GM19043 (cell line): ENCODE measurements at regions not wholly inside any gene's neighbourhood (a gene's known extent, or its start where the extent isn't known, plus 50 kb on each side); places are given as distances from the start of the nearest gene placed in this dataset.

Source experiments
- ATAC-seq: cut with Tn5 transposase; IDR thresholded peaks from one replicate; pipeline ENCODE4 v1.9.1; 2021; ENCODE audit warnings: low read depth; ENCODE audit not compliant: unreplicated experiment

DNA sequence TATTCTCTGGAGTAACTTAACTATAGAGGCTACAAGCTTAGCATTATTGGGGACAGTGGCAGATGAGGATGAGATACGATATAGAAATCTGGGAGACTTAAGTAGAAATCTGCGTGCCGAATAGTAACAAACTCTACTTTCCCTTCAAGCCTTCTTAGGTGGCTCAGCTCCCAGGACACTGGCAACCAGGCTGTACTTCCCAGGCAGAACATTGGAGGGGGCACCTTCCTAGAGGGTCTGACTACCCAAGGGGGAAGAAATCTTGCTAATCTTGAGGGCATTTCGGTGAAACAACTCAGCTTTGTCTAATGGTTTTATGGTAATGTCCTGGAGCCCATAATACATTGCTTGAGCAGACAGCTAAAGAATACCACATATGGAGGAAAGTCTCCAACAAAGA lies 126.2 kb upstream of the DTNA start:
- no peak for ATAC-seq

- no peak for ATAC-seq
These were observed 119.6 kb upstream of the DTNA start for GRCh38 chr18:34590503-34590902.

- no peak for ATAC-seq
These were observed 118.1 kb upstream of the DTNA start for GRCh38 chr18:34591920-34592444.

- no peak for ATAC-seq
These were observed 117.6 kb upstream of the DTNA start for GRCh38 chr18:34592481-34592880.

DNA sequence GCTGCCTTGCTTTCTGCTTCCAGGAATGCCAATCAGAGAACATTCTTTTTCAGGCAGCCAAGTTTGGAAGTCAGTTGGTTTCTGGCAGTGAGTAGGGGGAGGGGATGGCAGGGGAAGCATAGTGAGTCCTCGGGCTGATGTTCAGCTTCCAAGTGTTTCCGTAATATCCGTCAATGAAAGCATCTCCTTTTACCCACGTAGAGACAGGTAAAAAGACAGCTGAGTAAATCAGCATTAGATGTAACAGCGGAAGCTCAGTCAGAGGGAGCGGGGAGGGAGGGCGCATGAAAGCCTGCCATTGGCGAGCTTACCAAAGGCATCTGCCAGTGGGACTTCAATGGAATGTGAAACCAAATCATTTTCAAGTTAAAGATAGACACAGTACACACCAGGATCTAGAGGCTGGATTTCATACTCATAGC lies 117.1 kb upstream of the DTNA start:
- no peak for ATAC-seq

DNA sequence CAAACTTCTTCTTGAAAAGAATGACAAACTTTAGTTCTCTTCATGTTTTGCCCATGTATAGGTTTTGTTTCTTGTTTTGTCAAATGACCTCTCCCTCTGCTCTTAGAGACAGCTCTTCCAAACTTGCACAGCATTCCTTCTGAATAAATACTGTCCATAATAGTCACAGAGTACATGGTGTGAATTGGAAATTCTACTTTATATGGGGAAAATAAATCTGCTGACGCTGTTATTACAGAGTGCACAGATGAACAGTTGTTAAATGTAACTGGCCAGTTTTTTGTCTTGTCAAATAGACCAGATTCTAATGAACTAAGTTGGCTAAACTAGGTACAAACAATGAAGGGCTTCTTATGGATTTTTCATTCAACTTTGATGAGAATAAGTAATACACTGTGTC lies 115.8 kb upstream of the DTNA start:
- ATAC-seq, result no peak

GRCh38 chr18:34595690-34596089 lies 114.4 kb upstream of the DTNA start:
- ATAC-seq, result no peak

- no peak for ATAC-seq
These were observed 111.9 kb upstream of the DTNA start for GRCh38 chr18:34598120-34598635.

DNA sequence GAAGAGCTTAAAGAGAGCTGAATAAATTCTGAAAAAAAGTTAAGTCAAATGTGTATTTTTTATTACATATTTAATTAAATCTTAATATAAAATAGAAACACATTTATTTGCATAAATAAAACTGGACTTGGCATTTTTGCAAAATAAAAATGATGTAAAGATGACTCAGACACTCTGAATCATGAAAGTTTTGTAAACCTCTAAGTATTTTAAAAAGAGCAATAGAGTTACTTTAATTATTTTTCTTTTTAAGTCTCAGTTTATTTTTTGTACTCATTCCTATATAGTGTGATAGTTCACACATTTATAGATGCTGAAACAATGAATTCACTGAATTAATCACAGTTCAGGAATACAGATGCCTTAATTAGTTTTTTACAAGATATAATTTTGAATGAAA lies 109.9 kb upstream of the DTNA start:
- ATAC-seq, result no peak

DNA sequence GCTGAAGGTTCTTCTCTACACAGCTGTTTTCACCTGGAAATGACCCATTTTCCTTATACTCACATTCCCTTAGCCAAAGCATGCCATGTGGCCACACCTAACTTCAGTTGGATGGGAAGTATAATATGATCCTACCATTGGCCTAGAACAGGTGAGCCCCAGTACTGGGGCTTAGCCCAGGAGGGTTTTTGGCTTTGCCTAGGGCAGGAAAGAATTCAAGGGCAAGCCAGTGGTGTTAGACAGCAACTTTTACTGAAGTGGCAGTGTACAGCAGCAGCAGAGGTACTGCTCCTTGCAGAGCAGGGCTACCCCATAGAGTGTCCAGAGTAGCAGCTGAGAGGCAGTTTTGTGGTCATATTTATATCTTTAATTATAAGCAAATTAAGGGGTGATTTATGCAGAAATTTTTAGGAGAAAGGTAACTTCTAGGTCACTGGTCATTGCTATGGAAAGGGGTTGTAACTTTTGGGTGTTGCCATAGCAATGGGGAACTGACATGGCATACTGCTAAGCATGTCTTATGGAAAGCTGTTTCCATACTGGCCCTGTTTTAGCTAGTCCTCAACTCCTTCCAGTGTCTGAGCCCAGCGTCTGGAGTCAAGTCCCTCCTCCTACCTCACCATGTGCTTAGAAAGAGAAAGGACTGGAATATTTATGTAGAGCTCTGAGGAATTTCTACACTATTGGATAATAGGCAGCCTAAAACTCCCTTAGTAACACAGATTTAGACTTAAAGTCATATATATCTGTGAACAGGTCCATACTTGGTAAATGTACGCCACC lies 109.0 kb upstream of the DTNA start:
- ATAC-seq, result no peak

GRCh38 chr18:34604591-34604990 lies 105.5 kb upstream of the DTNA start:
- ATAC-seq, result no peak

- no peak for ATAC-seq
These were observed 103.2 kb upstream of the DTNA start for GRCh38 chr18:34606851-34607250.

GRCh38 chr18:34608064-34608463 lies 102.0 kb upstream of the DTNA start:
- no peak for ATAC-seq

- no peak for ATAC-seq
These were observed 100.0 kb upstream of the DTNA start for GRCh38 chr18:34609986-34610648.

DNA sequence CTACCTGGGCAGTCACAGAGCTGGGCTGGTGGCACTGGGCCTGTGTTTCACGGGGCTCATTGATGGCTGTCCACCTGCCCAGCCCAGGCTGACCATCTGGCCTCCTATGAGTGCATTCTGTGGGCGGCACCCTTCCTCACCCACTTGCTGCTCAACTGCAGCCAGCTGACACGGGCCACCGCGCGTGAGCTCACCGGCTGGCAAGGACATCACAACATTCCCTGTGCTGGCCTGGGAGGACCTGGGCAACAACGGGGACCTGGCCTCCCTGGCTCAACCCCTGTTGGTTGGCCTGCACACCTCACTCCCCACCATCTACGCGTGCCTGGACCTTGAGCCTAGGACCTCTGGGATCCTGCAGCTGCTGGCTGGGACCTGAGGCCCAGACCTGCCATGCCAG lies 98.2 kb upstream of the DTNA start:
- ATAC-seq, result no peak

- ATAC-seq, result no peak
These were observed 89.7 kb upstream of the DTNA start for GRCh38 chr18:34620258-34620861.

GRCh38 chr18:34623557-34623956 lies 86.5 kb upstream of the DTNA start:
- ATAC-seq, result no peak

DNA sequence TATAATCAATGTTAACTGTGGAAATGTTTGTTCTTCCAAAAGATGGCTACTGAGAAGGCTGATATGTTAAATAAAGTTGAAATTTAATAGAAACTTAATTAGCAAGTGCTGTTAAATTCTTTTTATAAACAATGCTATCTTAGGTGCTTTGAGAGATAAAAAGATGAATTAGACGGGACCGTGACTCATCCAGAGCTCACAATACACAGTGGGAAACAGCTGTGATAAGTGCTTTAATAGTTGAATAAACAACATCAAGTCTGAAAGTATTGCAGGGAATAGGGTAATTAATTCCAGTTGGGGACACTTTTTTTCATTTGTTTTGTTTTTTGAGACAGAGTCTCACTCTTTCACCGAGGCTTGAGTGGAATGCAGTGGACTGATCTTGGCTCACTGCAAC lies 85.5 kb upstream of the DTNA start:
- no peak for ATAC-seq

- ATAC-seq, result no peak
These were observed 83.5 kb upstream of the DTNA start for GRCh38 chr18:34626404-34627136.

- no peak for ATAC-seq
These were observed 82.8 kb upstream of the DTNA start for GRCh38 chr18:34627137-34627920.
